HG03460 (cell line): ENCODE measurements at regions not wholly inside any gene's neighbourhood (a gene's known extent, or its start where the extent isn't known, plus 50 kb on each side); places are given as distances from the start of the nearest gene placed in this dataset.

Source experiments
- ATAC-seq: cut with Tn5 transposase; IDR thresholded peaks from one replicate; pipeline ENCODE4 v1.9.1; 2021; ENCODE audit not compliant: unreplicated experiment

DNA sequence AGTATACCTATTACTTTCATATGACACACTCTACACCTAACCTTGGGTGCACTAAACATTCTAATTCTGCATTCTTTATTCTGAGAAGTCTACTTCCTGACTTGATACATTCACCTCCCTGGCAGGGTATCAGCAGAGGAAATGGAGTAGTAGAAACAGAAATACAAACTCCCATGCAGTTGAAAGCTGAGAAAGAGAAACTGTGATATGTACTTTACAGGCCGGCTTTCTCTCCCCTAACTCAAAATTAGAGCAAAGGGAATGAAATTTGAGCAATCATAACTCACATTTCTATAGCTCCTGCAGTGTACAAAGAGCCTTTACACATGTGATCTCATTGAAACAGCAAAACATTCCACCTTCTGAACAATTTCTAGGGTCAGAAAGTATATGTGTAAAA, 135.5 kb upstream of the COL8A1 start:
- no peak for ATAC-seq

GRCh38 chr3:99500485-99500884, 137.9 kb upstream of the COL8A1 start:
- ATAC-seq, result no peak

DNA sequence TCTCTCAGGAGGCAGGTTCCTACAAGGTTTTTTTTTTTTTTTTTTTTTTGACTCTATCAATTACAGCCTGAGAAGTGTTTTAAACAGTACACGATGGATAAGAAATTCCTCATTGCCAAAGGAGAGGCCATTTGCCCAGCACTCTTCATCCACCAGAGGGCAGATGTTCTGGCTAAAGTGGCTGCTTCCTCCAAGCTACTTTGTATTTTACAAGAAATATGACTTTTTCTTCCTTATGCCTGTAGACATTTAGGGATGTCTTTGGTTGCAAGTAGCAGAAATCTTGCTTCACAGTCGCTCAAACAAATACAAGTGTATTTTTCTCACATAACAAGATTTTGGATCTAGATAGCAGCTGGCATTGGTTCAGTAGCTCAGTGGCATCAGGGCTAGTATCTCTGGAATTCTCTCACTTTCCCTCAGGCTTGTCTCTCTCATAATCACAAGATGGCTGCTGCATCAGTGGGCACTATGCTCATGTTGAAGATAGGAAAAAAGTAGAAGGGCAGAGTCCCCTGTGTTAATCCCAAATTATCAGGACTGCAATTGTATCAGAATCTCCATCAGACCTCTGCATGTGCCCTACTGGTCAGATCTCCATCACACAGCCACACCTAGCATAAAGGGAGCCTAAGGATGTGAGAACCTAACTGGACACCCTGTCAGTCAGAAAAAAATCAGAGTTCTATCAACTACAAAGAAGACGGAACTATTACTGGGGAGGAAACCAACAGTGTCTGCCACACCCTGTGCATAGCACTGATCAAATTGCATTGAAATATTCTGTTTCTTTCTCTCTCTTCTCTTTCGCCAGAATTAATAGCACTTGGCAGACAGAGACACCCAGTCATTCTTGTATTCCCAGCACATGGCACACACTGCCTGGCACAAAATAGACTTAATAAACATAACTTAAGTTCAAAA, 138.9 kb upstream of the COL8A1 start:
- ATAC-seq, result no peak

DNA sequence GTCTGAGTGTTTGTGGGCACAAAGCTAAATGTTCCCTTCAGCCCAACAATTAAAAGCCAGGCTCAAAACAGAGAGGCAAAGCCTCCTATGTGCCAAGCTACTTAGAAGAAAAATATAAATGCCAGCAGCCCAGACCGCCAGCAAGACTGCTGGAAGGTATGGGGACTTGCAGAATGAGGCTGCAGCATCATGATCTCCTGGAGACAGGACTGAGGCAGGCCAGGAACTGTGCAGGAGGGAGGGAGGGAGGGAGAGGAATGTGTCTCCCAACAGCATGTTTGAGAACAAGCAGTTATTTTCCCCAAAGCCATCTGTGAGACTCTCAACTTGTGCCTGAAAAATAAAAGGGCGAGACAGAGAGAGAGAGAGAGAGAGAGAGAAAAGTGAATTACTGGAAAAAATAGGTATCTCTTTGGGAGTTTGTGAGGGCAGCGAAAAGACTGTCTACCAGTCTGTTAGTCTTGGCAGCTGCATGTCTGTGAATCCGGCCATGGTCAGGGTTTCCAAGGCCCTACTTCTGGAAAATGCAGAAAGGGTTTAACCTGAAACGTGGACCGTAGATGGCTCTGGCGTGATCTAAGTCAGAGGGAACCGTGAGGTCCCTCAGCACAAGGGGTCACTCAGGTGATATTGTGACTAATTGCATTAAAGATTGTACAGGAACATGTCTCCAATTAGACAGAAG, 139.7 kb upstream of the COL8A1 start:
- no peak for ATAC-seq

DNA sequence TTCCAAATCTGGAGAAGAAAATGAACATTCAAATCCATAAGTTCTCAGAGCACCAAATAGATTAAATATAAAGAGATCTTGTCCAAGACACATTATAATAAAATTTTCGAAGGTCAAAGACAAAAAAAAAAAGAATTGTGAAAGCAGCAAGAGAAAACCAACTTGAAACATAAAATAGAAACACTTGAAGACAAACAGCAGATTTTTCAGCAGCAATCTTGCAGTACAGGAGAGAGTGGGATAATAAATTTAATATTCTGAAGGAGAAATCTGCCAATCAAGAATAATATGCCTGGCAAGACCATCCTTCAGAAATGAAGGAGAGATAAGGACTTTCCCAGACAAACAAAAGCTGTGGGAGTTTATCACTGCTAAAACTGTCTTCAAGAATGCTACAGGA, 150.5 kb upstream of the COL8A1 start:
- no peak for ATAC-seq

- no peak for ATAC-seq
Observed at GRCh38 chr3:99485286-99485685, 153.1 kb upstream of the COL8A1 start.

DNA sequence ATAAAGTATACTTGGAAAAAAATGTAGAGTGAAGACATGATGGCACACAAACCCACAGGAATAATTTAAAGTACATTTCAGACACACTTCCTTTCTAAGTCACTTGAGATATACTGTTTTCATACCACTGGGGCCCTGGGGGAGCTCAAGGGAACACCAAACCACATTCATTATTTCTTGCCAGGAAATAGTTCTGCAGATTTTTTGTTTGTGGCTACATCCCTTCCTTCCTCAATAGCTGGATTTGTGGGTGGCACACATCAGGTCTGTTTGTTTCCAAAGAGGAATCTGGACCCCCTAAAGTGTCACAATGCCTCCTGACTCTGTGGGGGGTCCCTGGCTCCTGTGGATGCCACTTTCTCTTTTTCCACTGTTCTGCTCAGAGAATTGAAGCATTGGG, 153.5 kb upstream of the COL8A1 start:
- ATAC-seq, result no peak

DNA sequence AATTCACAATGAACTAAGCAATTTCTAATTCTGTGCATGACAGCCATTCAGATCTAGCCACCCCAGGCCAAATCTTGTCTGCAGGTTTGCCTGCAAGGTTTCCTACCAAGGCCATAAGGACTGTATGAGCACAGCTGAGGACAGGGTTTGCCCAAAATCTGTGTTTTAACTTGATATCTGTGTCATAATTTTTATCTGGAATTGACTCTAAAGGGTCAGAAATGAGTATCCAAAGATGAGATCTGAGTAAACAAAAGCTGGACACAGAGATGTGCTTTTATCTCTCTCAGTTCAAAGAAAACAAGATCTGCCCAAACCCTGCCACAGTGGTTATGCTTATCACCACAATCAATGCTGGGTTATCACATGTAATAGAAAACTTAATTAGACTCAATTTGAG, 154.6 kb upstream of the COL8A1 start:
- no peak for ATAC-seq

- no peak for ATAC-seq
Observed at GRCh38 chr3:99482191-99482590, 156.2 kb upstream of the COL8A1 start.

DNA sequence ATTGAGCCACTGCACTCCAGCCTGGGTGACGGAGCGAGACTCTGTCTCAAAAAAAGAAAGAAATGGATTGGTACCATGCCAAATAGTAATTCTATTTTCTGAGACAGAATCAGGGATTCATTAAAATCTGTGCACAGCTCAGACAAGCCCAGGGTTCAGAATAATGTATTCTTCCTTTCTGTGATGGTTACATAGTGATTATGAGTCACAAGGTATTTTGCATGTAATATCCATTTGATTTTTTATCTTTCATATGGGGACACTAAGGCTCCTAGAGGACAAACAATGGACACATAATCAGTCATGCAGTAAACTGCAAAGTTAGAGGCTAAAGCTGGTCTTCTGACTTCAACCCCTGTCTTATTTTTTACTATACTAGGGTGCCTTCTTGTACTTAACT, 156.8 kb upstream of the COL8A1 start:
- ATAC-seq, result no peak

GRCh38 chr3:99479768-99480167, 158.6 kb upstream of the COL8A1 start:
- no peak for ATAC-seq

DNA sequence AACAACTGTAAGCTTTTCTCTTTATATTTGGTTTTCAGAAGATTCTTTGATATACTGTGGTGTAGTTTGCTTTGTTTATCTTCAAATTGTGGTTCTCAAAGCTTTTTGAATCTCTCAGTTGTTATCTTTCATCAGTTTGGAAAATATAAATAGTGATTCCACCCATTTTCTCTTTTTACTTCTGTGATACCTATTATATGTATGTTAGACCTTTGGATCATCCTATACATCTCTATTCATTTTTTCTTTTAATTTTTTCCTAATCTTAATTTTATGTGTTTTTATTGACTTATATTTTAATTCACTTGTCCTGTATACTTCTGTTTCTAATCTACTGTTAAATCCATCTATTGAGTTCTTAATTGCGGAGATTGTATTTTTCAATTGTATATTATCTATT, 160.7 kb upstream of the COL8A1 start:
- no peak for ATAC-seq

DNA sequence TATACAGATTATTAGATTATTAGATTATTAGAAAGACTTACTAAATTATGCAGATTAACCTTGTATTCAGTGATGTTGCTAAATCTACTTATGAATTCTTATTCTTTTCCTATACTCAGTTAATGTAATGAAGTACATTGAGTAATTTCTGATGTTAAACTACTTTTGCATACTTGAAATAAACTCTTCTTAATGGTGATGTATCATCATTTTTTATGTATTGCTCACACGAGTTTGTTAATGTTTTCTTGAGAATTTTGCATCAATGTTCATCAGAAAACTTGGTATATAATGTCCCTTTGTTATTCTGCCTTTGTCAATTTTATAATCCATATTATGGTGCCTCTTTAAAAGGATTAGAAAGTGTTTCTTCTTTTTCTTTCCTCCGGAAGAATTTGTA, 163.2 kb upstream of the COL8A1 start:
- ATAC-seq, result no peak

DNA sequence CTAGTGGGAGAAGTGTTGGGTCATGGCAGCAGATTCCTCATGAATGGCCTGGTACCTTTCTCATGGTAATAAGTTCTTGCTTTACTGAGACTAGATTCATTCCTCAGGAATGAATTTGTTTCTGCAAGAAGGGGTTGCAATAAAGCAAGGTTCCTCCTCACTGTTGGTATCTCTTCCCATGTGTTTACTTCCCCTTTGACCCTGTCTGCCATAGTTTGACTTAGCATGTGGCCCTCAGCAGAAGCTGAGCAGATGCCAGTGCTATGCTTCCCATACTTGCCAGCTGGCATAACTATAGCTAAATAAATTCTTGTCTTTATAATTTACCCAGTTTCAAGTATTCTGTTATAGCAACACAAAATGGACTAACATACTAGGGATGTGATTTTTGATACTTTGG, 163.6 kb upstream of the COL8A1 start:
- no peak for ATAC-seq

- no peak for ATAC-seq
Observed at GRCh38 chr3:99473321-99473751, 165.1 kb upstream of the COL8A1 start.

DNA sequence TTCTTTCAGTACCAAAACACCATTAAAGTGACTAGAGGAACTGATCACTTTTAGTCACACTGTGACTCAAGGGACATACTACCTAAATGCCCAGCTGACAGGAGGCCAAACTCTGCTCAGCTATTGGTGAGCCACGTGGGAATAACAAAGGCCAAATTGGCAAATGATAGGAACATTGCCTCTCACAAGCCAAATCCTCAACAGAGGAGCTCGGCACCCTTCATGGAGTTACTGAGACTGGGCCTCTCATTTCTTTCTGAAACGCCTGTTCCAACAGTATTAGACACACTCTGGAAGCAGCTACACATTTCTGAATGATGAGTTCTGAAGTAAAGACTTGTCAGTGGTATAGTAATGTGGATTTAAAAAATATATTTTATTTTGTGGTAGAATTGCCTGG, 166.0 kb upstream of the COL8A1 start:
- ATAC-seq, result no peak

DNA sequence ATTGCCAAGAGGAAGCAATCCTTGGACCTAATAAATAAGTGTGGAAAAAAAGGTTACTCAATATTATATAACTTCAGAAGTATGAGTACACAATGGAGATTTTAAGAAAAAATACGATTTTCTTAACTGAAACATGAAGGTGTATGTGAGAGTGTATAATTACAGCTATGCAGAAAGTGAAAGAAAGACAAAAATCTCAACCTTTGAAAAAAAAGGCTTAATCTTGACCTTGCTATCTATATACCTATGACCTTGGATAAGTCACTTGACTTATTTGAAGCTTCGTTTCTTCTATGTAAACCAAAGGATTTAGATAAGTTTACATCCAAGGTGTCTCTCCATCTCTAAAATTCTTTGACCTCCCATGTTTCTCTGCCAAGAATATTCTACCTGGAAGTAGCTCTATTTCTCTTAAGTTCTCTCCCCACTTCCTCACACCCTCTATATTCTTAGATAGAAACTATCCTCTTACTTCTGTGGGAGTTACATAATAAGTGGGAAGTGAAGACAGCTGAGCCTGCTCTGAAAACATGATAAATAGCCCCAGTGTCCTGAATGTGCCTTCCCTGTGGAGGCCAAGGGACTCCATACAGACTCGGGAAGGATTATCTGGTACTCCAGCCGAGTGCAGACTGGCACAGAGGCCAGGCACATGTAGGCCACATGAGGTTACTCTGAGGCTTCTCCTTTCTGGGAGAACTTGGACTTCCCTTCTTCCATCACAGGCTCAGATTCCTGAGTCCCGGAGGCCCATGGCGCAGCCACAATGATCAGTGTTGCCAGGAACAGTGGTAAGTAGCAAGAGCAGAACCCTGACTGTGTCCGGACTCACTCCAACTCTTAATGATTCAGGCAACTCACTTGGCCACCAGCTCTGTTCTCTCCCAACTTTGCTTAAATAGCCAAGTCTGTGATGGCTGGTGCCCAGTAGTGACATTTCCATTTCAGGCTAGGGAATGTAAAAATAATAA, 166.8 kb upstream of the COL8A1 start:
- no peak for ATAC-seq

DNA sequence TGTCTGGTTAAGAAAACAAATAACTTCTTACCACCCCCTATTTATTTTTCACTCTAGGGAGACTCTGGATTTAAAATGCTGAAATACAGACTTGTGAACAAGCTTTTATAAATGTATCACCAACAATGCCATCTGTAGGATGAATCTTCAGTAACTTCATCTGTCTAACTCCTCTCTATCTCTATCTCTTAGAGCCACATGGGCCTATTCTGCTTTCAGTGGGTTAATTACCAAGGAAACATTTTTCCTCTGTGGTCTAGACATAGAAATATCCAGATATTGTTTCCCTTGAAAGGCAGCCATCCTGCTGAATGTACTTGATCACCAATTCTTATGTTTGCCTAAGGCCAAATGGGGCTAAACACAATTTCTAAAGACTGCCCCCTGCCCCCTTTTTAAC, 167.6 kb upstream of the COL8A1 start:
- ATAC-seq, result no peak

- no peak for ATAC-seq
Observed at GRCh38 chr3:99468918-99469317, 169.5 kb upstream of the COL8A1 start.

DNA sequence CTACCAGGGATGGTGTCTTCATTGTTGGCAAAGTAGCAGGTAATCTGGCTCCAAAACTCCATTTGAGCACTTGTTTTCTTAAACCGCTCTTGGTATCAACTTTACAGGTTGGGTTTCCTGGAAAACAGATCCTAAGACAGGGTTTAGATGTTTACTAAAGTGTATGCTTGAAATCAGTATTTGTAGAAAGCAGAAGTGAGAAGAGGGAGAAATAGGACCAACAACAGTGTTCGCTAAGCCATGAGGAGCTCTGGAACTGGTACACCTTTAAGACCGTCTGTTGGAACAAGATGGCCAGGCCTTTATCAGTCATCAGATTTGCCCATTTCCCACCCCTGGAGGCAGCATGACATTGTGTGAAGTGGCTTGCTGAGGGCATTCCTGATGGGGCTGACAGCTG, 171.0 kb upstream of the COL8A1 start:
- no peak for ATAC-seq

- no peak for ATAC-seq
Observed at GRCh38 chr3:99466331-99466730, 172.1 kb upstream of the COL8A1 start.
